Duodenal mucosa (tissue), 2 donors: ENCODE measurements at regions not wholly inside any gene's neighbourhood (a gene's known extent, or its start where the extent isn't known, plus 50 kb on each side); places are given as distances from the start of the nearest gene placed in this dataset.

Experiments
- H3K27ac ChIP-seq: one replicate; pipeline ENCODE4 v1.7.0; 2013; ENCODE audit warnings: low read depth, low read length
- H3K27me3 ChIP-seq, 2 donors: one replicate each; pipeline ENCODE4 v1.7.0; 2013; ENCODE audit warnings: low read length in 2 of 2, control low read depth in 1 of 2; ENCODE audit not compliant: insufficient read depth in 2 of 2, control insufficient read depth in 1 of 2
- H3K36me3 ChIP-seq, 2 donors: one replicate each; pipeline ENCODE4 v1.7.0; 2013; ENCODE audit warnings: low read length in 2 of 2, control low read depth in 1 of 2; ENCODE audit not compliant: insufficient read depth in 2 of 2, control insufficient read depth in 1 of 2
- H3K4me1 ChIP-seq, 2 donors: one replicate each; pipeline ENCODE4 v1.7.0; 2013; ENCODE audit warnings: low read length in 2 of 2, control low read depth in 1 of 2; ENCODE audit not compliant: insufficient read depth in 2 of 2, control insufficient read depth in 1 of 2
- H3K4me3 ChIP-seq, 2 donors: one replicate each; pipeline ENCODE4 v1.7.0; 2013; ENCODE audit warnings: low read length in 2 of 2, low read depth in 1 of 2
- H3K9ac ChIP-seq, 2 donors: one replicate each; pipeline ENCODE4 v1.7.0; 2013; ENCODE audit warnings: low read length in 2 of 2, low read depth in 1 of 2
- H3K9me3 ChIP-seq, 2 donors: one replicate each; pipeline ENCODE4 v1.7.0; 2013; ENCODE audit warnings: low read length in 2 of 2, control low read depth in 1 of 2; ENCODE audit not compliant: control insufficient read depth in 1 of 2

- Histone ChIP-seq H3K4me3 (no peak overlapping the region), H3K9me3 (no peaks in the 10 kb centered on the region), H3K9ac (no peak overlapping the region), H3K27ac (no peak overlapping the region), H3K4me1 (no peaks in the 10 kb centered on the region), H3K36me3 (no peaks in the 10 kb centered on the region), H3K27me3 (no peaks in the 10 kb centered on the region)
These were observed 837.4 kb upstream of the ID2 start for GRCh38 chr2:7844414-7844965.

- H3K9me3 ChIP-seq = no peaks in the 10 kb centered on the region
- H3K27me3 ChIP-seq = no peaks in the 10 kb centered on the region
- no peaks in the 10 kb centered on the region for H3K4me1 ChIP-seq
- no peak overlapping the region for H3K27ac ChIP-seq
- H3K9ac ChIP-seq = no peak overlapping the region
- H3K36me3 ChIP-seq = no peaks in the 10 kb centered on the region
- no peak overlapping the region for H3K4me3 ChIP-seq
These were observed 836.5 kb upstream of the ID2 start for GRCh38 chr2:7845332-7845731.

DNA sequence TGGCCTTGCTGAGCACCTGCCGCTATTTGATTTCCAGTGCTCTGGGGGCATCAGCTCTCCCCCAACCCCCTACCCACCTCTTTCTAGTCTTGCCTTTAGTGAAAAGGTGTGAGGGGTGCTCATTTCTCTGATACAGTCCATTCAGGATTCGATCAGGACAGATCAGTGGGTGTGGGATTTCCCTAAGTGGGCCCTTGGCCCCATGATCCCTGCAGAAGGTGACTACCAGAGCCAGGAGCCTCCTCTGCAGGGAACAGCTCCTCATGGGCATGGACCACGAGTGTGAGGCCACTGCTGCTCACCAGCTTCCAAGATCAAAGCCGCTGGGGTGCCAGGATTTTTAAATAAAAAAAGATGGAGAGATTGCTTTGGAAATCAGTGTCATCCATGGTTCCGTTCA lies 835.2 kb upstream of the ID2 start:
- Histone ChIP-seq H3K9ac (no peak overlapping the region), H3K4me1 (no peaks in the 10 kb centered on the region), H3K9me3 (no peaks in the 10 kb centered on the region), H3K27me3 (no peaks in the 10 kb centered on the region), H3K4me3 (no peak overlapping the region), H3K36me3 (no peaks in the 10 kb centered on the region), H3K27ac (no peak overlapping the region)

DNA sequence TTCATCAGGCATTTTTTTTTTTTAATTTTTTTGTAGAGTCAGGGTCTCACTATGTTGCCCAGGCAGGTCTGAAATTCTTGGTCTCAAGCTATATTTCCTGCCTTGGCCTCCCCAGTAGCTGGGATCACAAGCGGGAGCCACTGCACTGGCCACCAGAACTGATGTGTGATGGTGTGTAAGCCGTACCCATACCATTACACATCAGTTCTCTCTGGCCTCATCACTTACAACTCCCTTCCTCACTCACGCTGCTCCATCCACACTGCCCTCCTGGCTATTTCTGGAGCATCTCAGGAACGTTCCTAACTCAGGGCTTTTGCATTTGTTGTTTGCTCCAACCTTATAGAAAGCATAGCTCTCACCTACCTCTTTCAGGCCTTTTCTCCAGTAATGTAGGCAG lies 834.5 kb upstream of the ID2 start:
- no peak overlapping the region for H3K27ac ChIP-seq
- H3K9ac ChIP-seq = no peak overlapping the region
- H3K4me3 ChIP-seq = no peak overlapping the region
- no peaks in the 10 kb centered on the region for H3K36me3 ChIP-seq
- H3K4me1 ChIP-seq = no peaks in the 10 kb centered on the region
- no peaks in the 10 kb centered on the region for H3K27me3 ChIP-seq
- H3K9me3 ChIP-seq = no peaks in the 10 kb centered on the region

DNA sequence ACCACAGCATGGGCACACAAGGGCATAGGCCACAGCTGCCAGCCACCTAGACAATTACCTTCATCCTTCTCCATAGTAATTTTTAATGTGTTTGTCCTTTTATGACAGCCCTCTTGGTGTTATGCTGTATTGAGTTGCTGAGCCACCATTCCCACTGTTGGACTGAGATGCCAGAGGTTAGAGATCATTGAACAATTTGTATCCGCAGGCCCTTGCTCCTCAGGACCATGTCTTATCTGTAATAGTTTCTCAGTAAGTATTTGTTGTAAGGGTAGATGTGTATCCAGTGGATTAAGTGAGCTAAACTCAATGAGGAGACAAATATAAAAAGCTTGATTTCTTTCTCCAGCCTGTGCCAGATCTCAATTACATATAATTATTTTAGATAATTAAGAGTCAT lies 832.8 kb upstream of the ID2 start:
- no peaks in the 10 kb centered on the region for H3K27me3 ChIP-seq
- H3K9me3 ChIP-seq = no peaks in the 10 kb centered on the region
- H3K4me1 ChIP-seq = no peaks in the 10 kb centered on the region
- no peak overlapping the region for H3K9ac ChIP-seq
- H3K36me3 ChIP-seq = no peaks in the 10 kb centered on the region
- no peak overlapping the region for H3K27ac ChIP-seq
- no peak overlapping the region for H3K4me3 ChIP-seq

GRCh38 chr2:7849531-7849930 lies 832.3 kb upstream of the ID2 start:
- Histone ChIP-seq H3K36me3 (no peaks in the 10 kb centered on the region), H3K27ac (no peak overlapping the region), H3K9ac (no peak overlapping the region), H3K4me1 (no peaks in the 10 kb centered on the region), H3K9me3 (no peaks in the 10 kb centered on the region), H3K4me3 (no peak overlapping the region), H3K27me3 (no peaks in the 10 kb centered on the region)

DNA sequence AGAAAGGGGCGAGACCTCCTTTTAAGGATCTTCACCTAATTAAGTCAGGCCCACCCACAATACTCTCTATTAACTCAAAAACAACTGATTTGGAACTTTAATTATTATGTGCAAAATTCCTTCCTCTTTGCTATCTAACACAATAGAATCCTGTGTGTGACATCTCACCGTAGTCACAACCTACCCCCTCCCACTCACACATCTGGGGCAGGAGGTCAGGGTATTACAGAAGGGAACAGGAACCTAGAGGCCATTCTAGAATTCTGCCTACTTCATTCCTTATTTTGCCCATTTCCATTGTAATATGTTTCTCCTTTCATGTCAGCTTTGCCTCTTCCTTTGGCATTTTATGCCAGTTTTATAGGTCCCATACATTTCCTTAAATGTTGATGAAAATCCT lies 829.3 kb upstream of the ID2 start:
- Histone ChIP-seq H3K9me3 (no peaks in the 10 kb centered on the region), H3K36me3 (no peaks in the 10 kb centered on the region), H3K4me3 (no peak overlapping the region), H3K27ac (no peak overlapping the region), H3K4me1 (no peaks in the 10 kb centered on the region), H3K27me3 (no peaks in the 10 kb centered on the region), H3K9ac (no peak overlapping the region)

- H3K36me3 ChIP-seq = no peaks in the 10 kb centered on the region
- no peak overlapping the region for H3K27ac ChIP-seq
- no peaks in the 10 kb centered on the region for H3K4me1 ChIP-seq
- H3K27me3 ChIP-seq = no peaks in the 10 kb centered on the region
- H3K4me3 ChIP-seq = no peak overlapping the region
- H3K9ac ChIP-seq = no peak overlapping the region
- H3K9me3 ChIP-seq = no peaks in the 10 kb centered on the region
These were observed 824.0 kb upstream of the ID2 start for GRCh38 chr2:7857904-7858303.

- Histone ChIP-seq H3K36me3 (no peaks in the 10 kb centered on the region), H3K9me3 (no peaks in the 10 kb centered on the region), H3K4me1 (no peaks in the 10 kb centered on the region), H3K4me3 (no peak overlapping the region), H3K27me3 (no peaks in the 10 kb centered on the region), H3K9ac (no peak overlapping the region), H3K27ac (no peak overlapping the region)
These were observed 823.2 kb upstream of the ID2 start for GRCh38 chr2:7858624-7859023.

GRCh38 chr2:7860693-7861092 lies 821.2 kb upstream of the ID2 start:
- Histone ChIP-seq H3K4me1 (no peaks in the 10 kb centered on the region), H3K27me3 (no peaks in the 10 kb centered on the region), H3K4me3 (no peak overlapping the region), H3K27ac (no peak overlapping the region), H3K36me3 (no peaks in the 10 kb centered on the region), H3K9ac (no peak overlapping the region), H3K9me3 (no peaks in the 10 kb centered on the region)
